Upper lobe of left lung (tissue), 6 donors: ENCODE measurements at regions not wholly inside any gene's neighbourhood (a gene's known extent, or its start where the extent isn't known, plus 50 kb on each side); places are given as distances from the start of the nearest gene placed in this dataset.

ENCODE experiments used
- ATAC-seq, 2 donors: fragments of 200-7000 bp; cut with Tn5 transposase; one replicate each; pipeline ENCODE4 v1.9.1; 2022; ENCODE audit warnings: mild to moderate bottlenecking in 2 of 2, moderate library complexity in 2 of 2; ENCODE audit not compliant: low FRiP score in 2 of 2
- DNase-seq, 2 donors: peaks; one replicate each; pipeline ENCODE4 v3.0.0-alpha.2; 2019 to 2020
- H3K27ac ChIP-seq, 4 donors: fragments of 200-600 bp; sonication (generic); one replicate each; pipeline ENCODE4 v1.5.1; 2016 to 2019
- H3K27me3 ChIP-seq, 4 donors: fragments of 200-600 bp; sonication (generic); one replicate each; pipeline ENCODE4 v1.5.1; 2017 to 2019
- H3K36me3 ChIP-seq, 4 donors: fragments of 200-600 bp; sonication (generic); one replicate each; pipeline ENCODE4 v1.5.1; 2016 to 2019
- H3K4me1 ChIP-seq, 4 donors: fragments of 200-600 bp; sonication (generic); one replicate each; pipeline ENCODE4 v1.5.1; 2018 to 2019
- H3K4me3 ChIP-seq, 4 donors: fragments of 200-600 bp; sonication (generic); one replicate each; pipeline ENCODE4 v1.5.1; 2017 to 2019; ENCODE audit warnings: mild to moderate bottlenecking in 2 of 4, moderate library complexity in 1 of 4
- H3K9me3 ChIP-seq, 4 donors: fragments of 200-600 bp; sonication (generic); one replicate each; pipeline ENCODE4 v1.5.1; 2018 to 2019
- CTCF ChIP-seq, 6 experiments: fragments of 450-650 bp in 4 of 6; fragments of 200-600 bp in 2 of 6; sonication (generic) in 2 of 6; IDR thresholded peaks; one replicate each; pipeline ENCODE4 v1.5.1; 2016 to 2019; ENCODE audit warnings: antibody characterized with exemption in 6 of 6
- EP300 ChIP-seq, 4 donors: sonication (generic); formaldehyde crosslinking; IDR thresholded peaks; one replicate each; pipeline ENCODE4 v1.5.1; 2017; ENCODE audit warnings: antibody characterized with exemption in 4 of 4, control low read depth in 2 of 4
- POLR2A ChIP-seq, 4 donors: fragments of 450-650 bp; IDR thresholded peaks; one replicate each; pipeline ENCODE4 v1.5.1; 2016 to 2017; ENCODE audit warnings: antibody characterized with exemption in 4 of 4, mild to moderate bottlenecking in 2 of 4
- POLR2AphosphoS5 ChIP-seq, 2 donors: sonication (generic); formaldehyde crosslinking; IDR thresholded peaks; one replicate each; pipeline ENCODE4 v1.5.1; 2017; ENCODE audit warnings: antibody characterized with exemption in 2 of 2
- WGBS, 2 donors: methylation state at CpG; one replicate each; pipeline ENCODE4 v1.1.5; 2017 to 2018; 5-methylcytosine and 5-hydroxymethylcytosine counted together
- donor health status: DM: no; HTN: no; CAD: no; lungs with moderate emphysema.
- donor health status: DM: no; HTN: yes; CAD: no; lungs with severe emphysema.

GRCh38 chr10:6716516-6716915 lies 136.4 kb upstream of the PRKCQ start:
- DNase-seq (no peak), ATAC-seq (no peak)
- 65 to 71% methylated on average over 1 of the region's 1 CpG for WGBS, 2 donors
- no peaks in the 10 kb centered on the region for H3K4me1 ChIP-seq
- no peak overlapping the region for H3K27ac ChIP-seq
- no peaks in the 10 kb centered on the region for H3K9me3 ChIP-seq
- H3K36me3 ChIP-seq, result no peaks in the 10 kb centered on the region
- H3K27me3 ChIP-seq, result no peaks in the 10 kb centered on the region
- TF ChIP-seq EP300 (IDR thresholded peaks at IDR 0.05), result no peak
- TF ChIP-seq CTCF (IDR thresholded peaks at IDR 0.05), result no peak
- TF ChIP-seq POLR2AphosphoS5 (IDR thresholded peaks at IDR 0.05), result no peak
- no peak for TF ChIP-seq POLR2A (IDR thresholded peaks at IDR 0.05)
- no peak overlapping the region for H3K4me3 ChIP-seq

- 28 to 36% methylated on average over 7 of the region's 7 CpGs for WGBS, 2 donors
- DNase-seq (no peak), ATAC-seq (no peak)
- no peaks in the 10 kb centered on the region for H3K9me3 ChIP-seq
- H3K4me3 ChIP-seq, result no peak overlapping the region
- no peak overlapping the region for H3K27ac ChIP-seq
- H3K27me3 ChIP-seq, result no peaks in the 10 kb centered on the region
- H3K4me1 ChIP-seq, result no peaks in the 10 kb centered on the region
- no peaks in the 10 kb centered on the region for H3K36me3 ChIP-seq
- no peak for TF ChIP-seq CTCF (IDR thresholded peaks at IDR 0.05)
- no peak for TF ChIP-seq EP300 (IDR thresholded peaks at IDR 0.05)
These were observed 133.6 kb upstream of the PRKCQ start for GRCh38 chr10:6713716-6714115.

- Histone ChIP-seq H3K27me3 (no peaks in the 10 kb centered on the region), H3K27ac (no peak overlapping the region)
- WGBS, 2 donors, result 67 to 73% methylated on average over 6 of the region's 6 CpGs
These were observed 133.0 kb upstream of the PRKCQ start for GRCh38 chr10:6713120-6713519.

GRCh38 chr10:6711881-6712280 lies 131.8 kb upstream of the PRKCQ start:
- no peak for TF ChIP-seq CTCF (IDR thresholded peaks at IDR 0.05)
- no peak for TF ChIP-seq EP300 (IDR thresholded peaks at IDR 0.05)
- TF ChIP-seq POLR2A (IDR thresholded peaks at IDR 0.05), result no peak
- TF ChIP-seq POLR2AphosphoS5 (IDR thresholded peaks at IDR 0.05), result no peak
- H3K36me3 ChIP-seq, result no peaks in the 10 kb centered on the region
- no peaks in the 10 kb centered on the region for H3K9me3 ChIP-seq
- ATAC-seq (no peak), DNase-seq (no peak)
- no peaks in the 10 kb centered on the region for H3K4me1 ChIP-seq
- no peak overlapping the region for H3K4me3 ChIP-seq
- H3K27me3 ChIP-seq, result no peaks in the 10 kb centered on the region
- WGBS, 2 donors, result 65 to 83% methylated on average over 11 to 16 of the region's 17 CpGs
- no peak overlapping the region for H3K27ac ChIP-seq

More at GRCh38 chr10:6713120-6713519, 133.0 kb upstream of the PRKCQ start:
- Histone ChIP-seq H3K4me1 (no peaks in the 10 kb centered on the region), H3K36me3 (no peaks in the 10 kb centered on the region), H3K9me3 (no peaks in the 10 kb centered on the region), H3K4me3 (no peak overlapping the region)
- TF ChIP-seq POLR2A (IDR thresholded peaks at IDR 0.05) (no peak), POLR2AphosphoS5 (IDR thresholded peaks at IDR 0.05) (no peak), CTCF (IDR thresholded peaks at IDR 0.05) (no peak), EP300 (IDR thresholded peaks at IDR 0.05) (no peak)
- DNase-seq (no peak), ATAC-seq (no peak)

- TF ChIP-seq POLR2A (IDR thresholded peaks at IDR 0.05) (no peak), CTCF (IDR thresholded peaks at IDR 0.05) (no peak), POLR2AphosphoS5 (IDR thresholded peaks at IDR 0.05) (no peak), EP300 (IDR thresholded peaks at IDR 0.05) (no peak)
- Histone ChIP-seq H3K36me3 (no peaks in the 10 kb centered on the region), H3K9me3 (no peaks in the 10 kb centered on the region), H3K27ac (no peak overlapping the region), H3K4me3 (no peak overlapping the region), H3K27me3 (no peaks in the 10 kb centered on the region), H3K4me1 (no peaks in the 10 kb centered on the region)
- WGBS, 2 donors, result 74 to 78% methylated on average over 6 of the region's 6 CpGs
- ATAC-seq (no peak), DNase-seq (no peak)
These were observed 131.3 kb upstream of the PRKCQ start for GRCh38 chr10:6711408-6711841.
